GM21576 (cell line): ENCODE measurements at regions not wholly inside any gene's neighbourhood (a gene's known extent, or its start where the extent isn't known, plus 50 kb on each side); places are given as distances from the start of the nearest gene placed in this dataset.

Experiments used
- ATAC-seq: cut with Tn5 transposase; IDR thresholded peaks from one replicate; pipeline ENCODE4 v1.9.1; 2021; ENCODE audit warnings: mild to moderate bottlenecking, moderate library complexity; ENCODE audit not compliant: unreplicated experiment

GRCh38 chr6:43970913-43971775 lies 156.1 kb downstream of the MRPL14 start:
- no peak for ATAC-seq

DNA sequence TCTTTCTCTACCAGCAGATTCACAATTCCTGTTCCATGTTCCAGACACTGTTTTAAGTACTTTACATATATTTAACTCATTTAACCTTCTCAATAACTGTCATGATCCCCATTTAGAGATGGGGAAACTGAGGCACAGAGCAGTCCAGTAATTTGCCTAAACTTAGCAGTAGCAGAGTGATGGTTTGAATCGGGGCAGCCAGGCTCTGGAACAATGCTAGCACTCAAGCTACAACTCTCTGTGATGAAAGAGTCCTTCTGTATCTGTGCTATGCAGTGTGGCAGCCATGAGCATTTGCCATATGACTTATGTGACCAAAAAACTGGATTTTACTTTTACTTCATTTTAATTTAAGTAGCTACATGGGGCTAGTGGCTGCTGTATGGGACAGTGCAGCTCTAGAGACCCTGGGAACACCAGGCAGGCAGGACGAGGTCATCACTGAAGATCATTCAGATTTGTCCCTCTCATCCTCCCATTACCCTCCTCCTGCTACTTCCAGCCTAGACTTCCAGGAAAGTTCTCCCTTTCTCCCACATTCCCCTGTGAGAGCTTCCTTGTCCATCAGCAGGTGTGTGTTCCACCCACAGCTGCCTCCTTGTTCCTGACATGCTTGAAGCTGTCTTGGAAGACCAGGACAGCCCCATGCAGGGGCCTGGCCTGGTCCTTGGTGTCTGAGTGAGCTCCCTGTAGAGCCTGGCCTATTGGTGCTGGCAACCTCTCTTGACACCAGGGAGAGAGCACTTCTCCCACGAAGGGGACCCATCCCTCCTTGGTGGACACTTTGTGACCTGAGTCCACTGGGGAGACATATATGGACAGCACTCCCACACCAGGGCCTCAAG lies 157.0 kb downstream of the MRPL14 start:
- no peak for ATAC-seq

DNA sequence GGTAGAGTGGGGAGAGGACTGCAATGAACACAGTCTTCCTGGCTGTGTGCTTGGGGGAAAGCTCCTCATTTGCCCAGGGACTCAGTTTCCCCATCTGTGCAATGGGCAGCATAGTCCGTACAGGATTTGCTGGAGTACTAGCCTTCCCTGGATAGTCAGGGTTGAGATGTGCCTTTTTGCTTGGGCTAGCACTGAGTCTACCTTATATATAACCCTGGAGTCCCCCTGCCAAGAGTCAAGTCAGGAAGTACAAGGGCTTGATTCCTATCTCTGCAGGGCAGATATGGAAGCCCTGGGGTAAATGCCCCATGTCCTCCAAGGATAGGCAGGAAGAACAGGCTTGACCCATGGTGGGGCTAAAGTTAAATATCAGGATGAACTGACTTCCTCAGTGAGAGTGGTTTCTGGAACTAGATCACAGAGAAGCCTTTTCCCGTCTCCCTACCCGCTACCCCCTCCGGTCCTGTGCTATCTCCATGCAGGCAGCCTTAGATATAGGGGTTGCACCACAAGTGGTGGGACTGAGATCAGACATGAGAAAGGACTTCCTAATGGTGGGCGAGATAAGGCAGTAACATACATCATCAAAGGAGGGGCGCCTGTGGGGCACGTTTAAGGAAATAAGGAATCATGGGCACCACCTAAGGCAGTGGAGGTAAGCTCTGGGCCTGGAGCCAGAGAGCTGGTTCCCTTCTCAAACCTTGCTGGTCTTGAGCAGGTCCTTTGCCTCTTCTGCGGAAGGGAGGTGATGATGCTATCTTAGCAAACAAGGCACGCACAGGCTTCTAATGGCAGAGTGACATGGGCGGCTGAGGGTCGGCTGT lies 157.9 kb downstream of the MRPL14 start:
- ATAC-seq: no peak

DNA sequence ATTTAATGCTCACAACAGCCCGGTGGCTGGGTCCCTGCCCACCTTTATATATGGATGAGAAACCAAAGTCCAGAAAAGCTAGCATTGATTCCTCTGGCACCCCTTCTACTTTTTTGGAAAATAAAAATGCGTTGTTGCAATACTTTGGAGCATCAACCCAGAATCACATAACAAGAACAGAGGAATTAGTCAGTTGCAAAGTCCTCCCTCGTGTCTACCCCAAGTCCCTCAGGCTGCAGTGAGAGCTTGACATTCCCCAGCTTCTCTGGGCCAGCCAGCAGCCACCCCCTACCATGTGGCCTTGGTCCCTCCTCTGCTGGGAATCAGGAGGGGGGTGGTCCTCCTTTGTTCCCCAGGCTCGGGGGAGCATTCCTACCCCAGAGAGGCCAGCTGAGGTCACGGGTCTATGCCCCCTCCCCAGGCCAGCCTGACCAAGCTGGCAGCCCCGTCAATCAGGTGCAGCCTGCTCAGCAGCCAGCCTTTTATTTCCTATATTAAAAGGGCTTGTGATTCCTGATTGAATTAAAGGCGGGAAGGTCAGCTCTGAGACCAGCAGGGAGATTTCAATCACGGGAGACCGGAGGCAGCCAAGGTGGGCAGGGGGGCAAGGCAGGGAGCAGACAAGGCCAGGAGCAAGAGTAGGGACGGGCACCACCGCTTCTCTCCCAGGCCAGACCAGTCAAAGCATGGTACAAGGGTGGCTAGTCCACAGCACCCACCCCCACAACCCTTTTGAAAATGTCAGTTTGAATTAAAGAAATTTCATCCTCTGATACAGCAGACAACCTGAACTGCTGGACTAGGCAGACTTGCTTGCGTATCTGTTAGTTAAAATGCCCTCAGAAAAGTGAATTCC lies 158.9 kb downstream of the MRPL14 start:
- ATAC-seq: no peak

- ATAC-seq: no peak
Measured at GRCh38 chr6:43967719-43968091, 159.5 kb downstream of the MRPL14 start.

DNA sequence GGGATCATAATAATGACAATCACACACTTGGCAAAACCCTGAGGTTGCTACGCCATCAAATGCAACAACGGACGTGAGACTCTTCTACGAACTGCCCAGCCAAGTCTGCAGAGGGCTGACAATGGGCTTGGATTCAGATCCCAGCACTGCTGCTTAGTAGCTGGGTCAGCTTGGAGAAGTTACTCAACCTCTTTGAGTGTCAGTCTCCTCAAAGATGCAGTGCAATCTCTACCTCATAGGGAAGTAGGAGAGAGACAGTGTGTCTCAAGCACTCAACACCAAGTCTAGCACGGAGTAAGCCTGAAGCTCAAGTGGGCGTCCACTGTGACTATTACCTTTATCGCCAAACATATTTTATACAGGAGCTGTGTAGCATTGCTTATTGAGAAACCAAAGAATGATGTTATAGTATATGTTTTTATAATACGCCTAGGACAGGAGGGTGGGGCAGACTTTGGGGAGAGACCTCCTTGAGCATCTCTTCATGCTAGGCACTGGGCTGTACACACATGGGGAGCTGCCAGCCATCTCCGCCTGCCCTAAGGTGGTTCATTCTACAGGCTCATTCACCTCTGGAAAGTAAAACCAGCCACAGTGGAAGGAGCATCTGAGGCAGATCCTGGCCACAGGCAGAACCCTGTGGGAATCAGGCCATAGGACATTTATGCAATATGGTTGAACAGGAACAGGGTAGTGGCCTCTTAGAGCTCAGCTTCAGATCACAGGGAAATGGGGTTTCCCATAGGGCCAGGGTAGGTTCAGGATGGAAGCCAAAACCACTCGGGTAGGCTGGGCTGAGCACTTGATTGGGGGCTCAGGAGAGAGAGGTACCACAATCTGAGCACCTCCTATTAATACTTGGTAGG lies 160.2 kb downstream of the MRPL14 start:
- no peak for ATAC-seq

- no peak for ATAC-seq
Measured at GRCh38 chr6:43966374-43966658, 160.9 kb downstream of the MRPL14 start.

DNA sequence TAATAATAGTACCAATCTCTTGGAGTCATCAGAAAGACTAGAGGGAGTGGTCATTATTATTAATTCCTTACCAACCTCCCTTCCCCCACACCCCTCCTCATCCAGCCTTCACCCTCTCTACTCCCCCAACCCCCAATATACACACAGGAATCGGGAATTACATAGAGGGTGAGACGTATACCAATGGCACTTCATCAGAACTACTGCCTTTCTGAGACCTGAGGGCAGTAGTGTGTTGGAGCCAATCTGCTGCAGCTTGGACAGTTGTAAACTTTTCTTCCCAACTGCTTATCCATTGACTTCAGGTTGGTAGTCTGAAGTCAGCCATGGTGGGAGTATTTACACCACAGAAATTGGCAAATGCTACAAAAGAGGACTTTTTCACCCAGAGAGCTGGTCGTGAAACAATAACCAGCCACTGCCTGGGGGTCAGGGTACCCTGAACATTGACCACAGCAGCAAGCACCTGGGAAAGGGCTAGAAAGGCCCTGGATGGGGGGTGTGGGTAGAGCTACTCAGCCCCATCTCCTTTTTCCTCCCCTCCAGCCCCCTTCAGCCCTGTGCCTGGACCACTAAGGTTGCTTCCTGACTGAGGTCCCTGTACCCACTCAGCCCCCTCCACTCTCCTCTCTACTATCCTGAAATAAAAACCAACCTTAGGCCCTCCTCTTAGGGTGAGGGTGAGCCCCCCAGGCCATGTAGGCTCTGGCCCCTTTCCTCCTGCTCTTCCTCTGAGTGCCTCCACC lies 161.5 kb downstream of the MRPL14 start:
- no peak for ATAC-seq

DNA sequence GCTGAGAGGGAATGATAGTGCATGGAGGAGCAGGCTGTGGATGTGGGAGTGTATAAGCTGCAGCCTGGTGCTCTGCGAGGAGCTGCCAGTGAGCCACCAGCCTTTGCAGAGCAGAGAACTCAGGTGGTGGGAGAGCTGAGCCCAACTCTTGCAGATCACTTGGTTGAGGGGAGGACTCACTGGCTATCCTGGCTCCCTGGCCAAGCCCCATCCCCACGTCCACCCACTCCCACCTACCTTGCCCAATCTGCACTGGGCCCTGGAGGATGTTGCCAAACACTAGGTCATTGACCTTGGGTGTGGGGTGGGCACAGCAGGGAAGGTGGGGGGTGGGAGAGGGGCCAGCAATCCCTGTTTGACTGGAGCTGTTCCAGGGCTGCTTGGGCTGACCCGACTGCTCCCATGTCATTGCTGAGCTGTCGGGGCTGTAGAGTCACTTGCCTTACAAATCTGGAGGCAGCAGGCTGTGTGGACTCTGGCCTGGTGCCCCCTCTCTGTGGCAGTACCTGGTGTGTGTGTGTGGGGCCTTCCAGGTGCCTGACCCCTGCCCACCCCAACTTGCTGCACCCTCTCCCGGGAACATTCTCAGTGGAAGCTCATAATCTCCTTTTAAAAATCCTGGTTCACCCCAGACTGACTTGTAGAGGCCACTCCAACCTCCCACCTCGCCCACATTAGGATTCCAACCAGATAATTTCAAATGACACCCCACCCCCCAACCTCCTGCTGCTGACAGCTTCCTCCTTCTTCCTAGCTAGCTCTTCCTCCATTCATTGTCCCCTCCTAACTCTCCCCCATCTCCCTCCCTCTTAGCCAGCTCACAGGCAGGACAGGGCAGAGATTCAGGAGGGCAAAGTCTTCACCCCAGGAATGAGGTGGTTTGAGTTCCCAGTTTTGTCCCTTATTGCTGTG lies 162.3 kb downstream of the MRPL14 start:
- ATAC-seq: no peak

GRCh38 chr6:43963877-43964658 lies 163.2 kb downstream of the MRPL14 start:
- no peak for ATAC-seq

- no peak for ATAC-seq
Measured at GRCh38 chr6:43963203-43963602, 164.0 kb downstream of the MRPL14 start.

DNA sequence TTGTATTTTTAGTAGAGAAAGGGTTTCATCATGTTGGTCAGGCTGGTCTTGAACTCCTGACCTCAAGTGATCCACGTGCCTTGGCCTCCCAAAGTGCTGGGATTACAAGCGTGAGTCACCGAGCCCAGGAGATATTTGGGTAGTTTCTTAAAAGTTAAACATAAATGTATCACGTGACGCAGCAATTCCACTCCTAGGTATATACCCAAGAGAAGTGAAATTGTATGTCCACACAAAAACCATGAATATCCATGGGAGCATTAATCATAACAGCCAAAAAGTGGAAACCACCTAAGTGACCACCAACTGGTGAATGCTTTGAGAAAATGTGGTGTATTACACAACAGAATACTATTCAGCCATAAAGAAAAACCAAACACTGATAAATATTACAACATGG lies 164.8 kb downstream of the MRPL14 start:
- ATAC-seq: no peak

DNA sequence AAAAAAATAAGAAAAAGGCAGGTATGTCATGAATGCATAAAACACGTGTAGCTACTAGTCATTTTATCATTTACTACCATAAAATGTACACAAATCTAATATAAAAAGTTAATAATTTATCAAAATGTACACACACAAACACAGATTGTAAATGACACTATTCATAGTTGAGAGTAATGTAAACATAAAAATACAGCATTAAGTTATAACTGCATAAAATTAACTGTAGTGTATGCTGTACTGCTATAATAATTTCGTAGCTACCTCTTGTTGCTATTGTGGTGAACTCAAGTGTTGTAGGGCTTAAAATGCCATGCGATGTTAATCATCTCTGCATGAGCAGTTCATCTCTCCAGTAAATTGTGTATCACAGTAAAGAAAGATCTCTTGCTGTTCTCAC lies 170.0 kb downstream of the MRPL14 start:
- no peak for ATAC-seq

- no peak for ATAC-seq
Measured at GRCh38 chr6:43956478-43956877, 170.8 kb downstream of the MRPL14 start.

- ATAC-seq: no peak
Measured at GRCh38 chr6:43954311-43955131, 172.7 kb downstream of the MRPL14 start.

GRCh38 chr6:43953794-43954310 lies 173.4 kb downstream of the MRPL14 start:
- ATAC-seq: no peak
